IPS DF 6.9 (cell line): ENCODE measurements at regions not wholly inside any gene's neighbourhood (a gene's known extent, or its start where the extent isn't known, plus 50 kb on each side); places are given as distances from the start of the nearest gene placed in this dataset.

Experiments
- DNase-seq: peaks from one replicate; pipeline ENCODE4 v3.0.0-alpha.2; 2013; ENCODE audit warnings: low read depth, low spot score
- H3K27ac ChIP-seq: one replicate; pipeline ENCODE4 v1.5.1; 2013; ENCODE audit warnings: low read length, control low read depth
- H3K27me3 ChIP-seq: 2 replicates; pipeline ENCODE4 v1.6.1; 2013; ENCODE audit warnings: mild to moderate bottlenecking, low read length; ENCODE audit not compliant: control insufficient read depth, insufficient read depth
- H3K36me3 ChIP-seq: 2 replicates; pipeline ENCODE4 v1.6.1; 2013; ENCODE audit warnings: low read length; ENCODE audit not compliant: control insufficient read depth, insufficient read depth
- H3K4me1 ChIP-seq: 2 replicates; pipeline ENCODE4 v1.6.1; 2013; ENCODE audit warnings: low read length; ENCODE audit not compliant: control insufficient read depth, insufficient read depth
- H3K4me3 ChIP-seq: 2 replicates; pipeline ENCODE4 v1.5.1; 2013; ENCODE audit warnings: mild to moderate bottlenecking, low read length
- H3K9me3 ChIP-seq: 2 replicates; pipeline ENCODE4 v1.6.1; 2013; ENCODE audit warnings: low read length, inconsistent platforms; ENCODE audit not compliant: control insufficient read depth, insufficient read depth
- WGBS: extraction: QIAGEN DNeasy Blood & Tissue Kit; methylation state at CpG from one replicate; pipeline ENCODE4 v1.1.7; 2013; ENCODE audit warnings: mixed read lengths, missing lambda C conversion rate; ENCODE audit not compliant: insufficient read length, insufficient coverage; 5-methylcytosine and 5-hydroxymethylcytosine counted together

- DNase-seq: no peak
These were observed 98.1 kb upstream of the TAF11L2 start for GRCh38 chr5:17399931-17400330.

GRCh38 chr5:17400724-17401469 is 97.1 kb upstream of the TAF11L2 start:
- no peak for DNase-seq
- Histone ChIP-seq H3K27me3 (no peaks in the 10 kb centered on the region; the same call in 1 of the 2 replicates), H3K4me3 (no peak overlapping the region), H3K27ac (peak overlapping the region; percentile 55), H3K9me3 (no peaks in the 10 kb centered on the region), H3K4me1 (peaks cover 8% of the 10 kb centered on the region; the same call in 1 of the 2 replicates), H3K36me3 (no peaks in the 10 kb centered on the region)
- 100% methylated on average over 3 of the region's 11 CpGs for WGBS

More at GRCh38 chr5:17399931-17400330, 98.1 kb upstream of the TAF11L2 start:
- Histone ChIP-seq H3K9me3 (no peaks in the 10 kb centered on the region), H3K4me1 (peaks cover 8% of the 10 kb centered on the region; the same call in 1 of the 2 replicates), H3K36me3 (no peaks in the 10 kb centered on the region), H3K27me3 (no peaks in the 10 kb centered on the region; the same call in 1 of the 2 replicates), H3K27ac (no peak overlapping the region), H3K4me3 (no peak overlapping the region)
- WGBS: no CpG with 5 or more reads among the region's 3 CpGs

GRCh38 chr5:17401470-17402288 is 96.4 kb upstream of the TAF11L2 start:
- DNase-seq: no peak
- Histone ChIP-seq H3K4me3 (no peak overlapping the region), H3K9me3 (no peaks in the 10 kb centered on the region), H3K4me1 (peaks cover 8% of the 10 kb centered on the region; the same call in 1 of the 2 replicates), H3K36me3 (no peaks in the 10 kb centered on the region), H3K27ac (peak overlapping the region; percentile 68), H3K27me3 (no peaks in the 10 kb centered on the region; the same call in 1 of the 2 replicates)
- no CpG with 5 or more reads among the region's 9 CpGs for WGBS

- no CpG with 5 or more reads among the region's 10 CpGs for WGBS
- Histone ChIP-seq H3K9me3 (no peaks in the 10 kb centered on the region), H3K4me3 (no peak overlapping the region; the same call in 1 of the 2 replicates), H3K36me3 (no peaks in the 10 kb centered on the region), H3K27me3 (no peaks in the 10 kb centered on the region; the same call in 1 of the 2 replicates), H3K27ac (peak overlapping the region; percentile 68), H3K4me1 (peaks cover 8% of the 10 kb centered on the region; the same call in 1 of the 2 replicates)
- no peak for DNase-seq
These were observed 95.5 kb upstream of the TAF11L2 start for GRCh38 chr5:17402289-17403121.

GRCh38 chr5:17403695-17404490 is 94.1 kb upstream of the TAF11L2 start:
- no CpG with 5 or more reads among the region's 10 CpGs for WGBS
- Histone ChIP-seq H3K4me1 (peaks cover 8% of the 10 kb centered on the region; the same call in 1 of the 2 replicates), H3K36me3 (no peaks in the 10 kb centered on the region), H3K27ac (no peak overlapping the region), H3K27me3 (no peaks in the 10 kb centered on the region; the same call in 1 of the 2 replicates), H3K9me3 (no peaks in the 10 kb centered on the region), H3K4me3 (no peak overlapping the region)
- no peak for DNase-seq

- Histone ChIP-seq H3K4me1 (peaks cover 6% of the 10 kb centered on the region; the same call in 1 of the 2 replicates), H3K27ac (no peak overlapping the region), H3K4me3 (no peak overlapping the region), H3K9me3 (no peaks in the 10 kb centered on the region), H3K27me3 (no peaks in the 10 kb centered on the region; the same call in 1 of the 2 replicates), H3K36me3 (no peaks in the 10 kb centered on the region)
- DNase-seq: no peak
- no CpG with 5 or more reads among the region's 2 CpGs for WGBS
These were observed 92.1 kb upstream of the TAF11L2 start for GRCh38 chr5:17405976-17406375.

- Histone ChIP-seq H3K9me3 (no peaks in the 10 kb centered on the region), H3K27ac (no peak overlapping the region), H3K4me3 (no peak overlapping the region), H3K36me3 (no peaks in the 10 kb centered on the region), H3K4me1 (peaks cover 6% of the 10 kb centered on the region; the same call in 1 of the 2 replicates), H3K27me3 (no peaks in the 10 kb centered on the region; the same call in 1 of the 2 replicates)
- DNase-seq: no peak
- WGBS: no CpG with 5 or more reads among the region's 2 CpGs
These were observed 91.6 kb upstream of the TAF11L2 start for GRCh38 chr5:17406423-17406838.

- DNase-seq: no peak
- Histone ChIP-seq H3K27me3 (no peaks in the 10 kb centered on the region), H3K4me3 (no peak overlapping the region), H3K27ac (no peak overlapping the region), H3K36me3 (no peaks in the 10 kb centered on the region), H3K9me3 (no peaks in the 10 kb centered on the region), H3K4me1 (no peaks in the 10 kb centered on the region)
- no CpG with 5 or more reads among the region's 11 CpGs for WGBS
These were observed 86.3 kb upstream of the TAF11L2 start for GRCh38 chr5:17411436-17412402.
